ENCODE measurements at regions not wholly inside any gene's neighbourhood (a gene's known extent, or its start where the extent isn't known, plus 50 kb on each side); places are given as distances from the start of the nearest gene placed in this dataset.

DNA sequence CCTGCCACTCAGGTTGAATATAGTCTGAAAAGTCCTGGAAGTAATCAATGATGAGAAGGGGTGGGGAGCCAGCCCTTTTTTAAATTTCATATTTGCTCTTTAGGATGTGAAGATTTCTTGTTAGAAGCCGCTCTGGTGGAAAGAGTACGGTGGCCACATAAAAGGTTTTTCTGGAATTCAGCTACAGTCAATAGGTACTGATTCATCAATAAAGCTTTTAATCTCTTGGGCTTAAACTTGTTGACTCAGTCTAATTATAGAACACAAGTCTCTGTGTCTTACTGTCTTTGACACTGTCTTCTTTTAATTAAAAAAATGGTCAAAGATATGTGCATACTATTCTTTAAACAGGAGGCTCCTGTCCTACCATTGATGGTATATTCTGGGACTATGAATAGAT lies 99.9 kb upstream of the TP63 start:
- H3K27ac ChIP-seq (replicated peaks), result no peak overlapping the region
- H3K27me3 ChIP-seq (ENCODE audit: insufficient read depth, poor library complexity, severe bottlenecking), result no peaks in the 10 kb centered on the region
- TF ChIP-seq SPI1 (IDR thresholded peaks at IDR 0.05; ENCODE audit: borderline replicate concordance, low read depth) (no peak), GABPA (IDR thresholded peaks at IDR 0.05; ENCODE audit: low read depth) (no peak), POLR2AphosphoS5 (IDR thresholded peaks at IDR 0.05; ENCODE audit: low read depth) (no peak)
- TF ChIP-seq, protein P1, sequence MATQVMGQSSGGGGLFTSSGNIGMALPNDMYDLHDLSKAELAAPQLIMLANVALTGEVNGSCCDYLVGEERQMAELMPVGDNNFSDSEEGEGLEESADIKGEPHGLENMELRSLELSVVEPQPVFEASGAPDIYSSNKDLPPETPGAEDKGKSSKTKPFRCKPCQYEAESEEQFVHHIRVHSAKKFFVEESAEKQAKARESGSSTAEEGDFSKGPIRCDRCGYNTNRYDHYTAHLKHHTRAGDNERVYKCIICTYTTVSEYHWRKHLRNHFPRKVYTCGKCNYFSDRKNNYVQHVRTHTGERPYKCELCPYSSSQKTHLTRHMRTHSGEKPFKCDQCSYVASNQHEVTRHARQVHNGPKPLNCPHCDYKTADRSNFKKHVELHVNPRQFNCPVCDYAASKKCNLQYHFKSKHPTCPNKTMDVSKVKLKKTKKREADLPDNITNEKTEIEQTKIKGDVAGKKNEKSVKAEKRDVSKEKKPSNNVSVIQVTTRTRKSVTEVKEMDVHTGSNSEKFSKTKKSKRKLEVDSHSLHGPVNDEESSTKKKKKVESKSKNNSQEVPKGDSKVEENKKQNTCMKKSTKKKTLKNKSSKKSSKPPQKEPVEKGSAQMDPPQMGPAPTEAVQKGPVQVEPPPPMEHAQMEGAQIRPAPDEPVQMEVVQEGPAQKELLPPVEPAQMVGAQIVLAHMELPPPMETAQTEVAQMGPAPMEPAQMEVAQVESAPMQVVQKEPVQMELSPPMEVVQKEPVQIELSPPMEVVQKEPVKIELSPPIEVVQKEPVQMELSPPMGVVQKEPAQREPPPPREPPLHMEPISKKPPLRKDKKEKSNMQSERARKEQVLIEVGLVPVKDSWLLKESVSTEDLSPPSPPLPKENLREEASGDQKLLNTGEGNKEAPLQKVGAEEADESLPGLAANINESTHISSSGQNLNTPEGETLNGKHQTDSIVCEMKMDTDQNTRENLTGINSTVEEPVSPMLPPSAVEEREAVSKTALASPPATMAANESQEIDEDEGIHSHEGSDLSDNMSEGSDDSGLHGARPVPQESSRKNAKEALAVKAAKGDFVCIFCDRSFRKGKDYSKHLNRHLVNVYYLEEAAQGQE (IDR thresholded peaks at IDR 0.05; ENCODE audit: insufficient replicate concordance, low read depth), result no peak
- TF ChIP-seq, protein P2, sequence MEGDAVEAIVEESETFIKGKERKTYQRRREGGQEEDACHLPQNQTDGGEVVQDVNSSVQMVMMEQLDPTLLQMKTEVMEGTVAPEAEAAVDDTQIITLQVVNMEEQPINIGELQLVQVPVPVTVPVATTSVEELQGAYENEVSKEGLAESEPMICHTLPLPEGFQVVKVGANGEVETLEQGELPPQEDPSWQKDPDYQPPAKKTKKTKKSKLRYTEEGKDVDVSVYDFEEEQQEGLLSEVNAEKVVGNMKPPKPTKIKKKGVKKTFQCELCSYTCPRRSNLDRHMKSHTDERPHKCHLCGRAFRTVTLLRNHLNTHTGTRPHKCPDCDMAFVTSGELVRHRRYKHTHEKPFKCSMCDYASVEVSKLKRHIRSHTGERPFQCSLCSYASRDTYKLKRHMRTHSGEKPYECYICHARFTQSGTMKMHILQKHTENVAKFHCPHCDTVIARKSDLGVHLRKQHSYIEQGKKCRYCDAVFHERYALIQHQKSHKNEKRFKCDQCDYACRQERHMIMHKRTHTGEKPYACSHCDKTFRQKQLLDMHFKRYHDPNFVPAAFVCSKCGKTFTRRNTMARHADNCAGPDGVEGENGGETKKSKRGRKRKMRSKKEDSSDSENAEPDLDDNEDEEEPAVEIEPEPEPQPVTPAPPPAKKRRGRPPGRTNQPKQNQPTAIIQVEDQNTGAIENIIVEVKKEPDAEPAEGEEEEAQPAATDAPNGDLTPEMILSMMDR (IDR thresholded peaks at IDR 0.05; ENCODE audit: insufficient read depth, low read length), result no peak
- H3K4me3 ChIP-seq (replicated peaks; ENCODE audit: insufficient read depth, low read length), result no peak overlapping the region
- DNase-seq (ENCODE audit: low read depth in 1 of 2, low spot score in 1 of 2), result no peak

DNA sequence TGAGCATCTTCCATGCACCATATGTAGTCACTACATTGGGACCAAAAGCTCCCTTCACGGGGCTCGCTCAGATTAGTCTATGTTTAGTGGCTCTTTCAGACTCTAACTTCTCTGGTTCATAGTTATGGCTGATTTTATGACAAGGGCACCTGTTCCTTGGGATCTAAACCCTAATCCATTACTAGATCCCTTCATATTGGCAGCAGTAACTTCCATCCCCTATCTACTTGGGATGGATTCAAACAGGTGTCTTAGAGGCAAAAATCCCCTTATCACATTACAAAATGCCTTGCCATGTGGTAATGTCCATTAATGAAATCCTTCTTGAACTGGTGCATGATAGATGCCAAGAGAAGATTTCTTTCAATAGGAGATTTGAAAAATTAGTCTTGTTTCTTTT lies 96.7 kb upstream of the TP63 start:
- Histone ChIP-seq H3K27me3 (ENCODE audit: insufficient read depth, poor library complexity, severe bottlenecking) (no peaks in the 10 kb centered on the region), H3K4me3 (replicated peaks; ENCODE audit: insufficient read depth, low read length) (no peak overlapping the region), H3K27ac (replicated peaks) (no peak overlapping the region)
- TF ChIP-seq SPI1 (IDR thresholded peaks at IDR 0.05; ENCODE audit: borderline replicate concordance, low read depth) (no peak), POLR2AphosphoS5 (IDR thresholded peaks at IDR 0.05; ENCODE audit: low read depth) (no peak), GABPA (IDR thresholded peaks at IDR 0.05; ENCODE audit: low read depth) (no peak)
- TF ChIP-seq, protein P2 (IDR thresholded peaks at IDR 0.05; ENCODE audit: insufficient read depth, low read length), result no peak
- TF ChIP-seq, protein P1 (IDR thresholded peaks at IDR 0.05; ENCODE audit: insufficient replicate concordance, low read depth), result no peak
- no peak for DNase-seq (ENCODE audit: low read depth in 1 of 2, low spot score in 1 of 2)

DNA sequence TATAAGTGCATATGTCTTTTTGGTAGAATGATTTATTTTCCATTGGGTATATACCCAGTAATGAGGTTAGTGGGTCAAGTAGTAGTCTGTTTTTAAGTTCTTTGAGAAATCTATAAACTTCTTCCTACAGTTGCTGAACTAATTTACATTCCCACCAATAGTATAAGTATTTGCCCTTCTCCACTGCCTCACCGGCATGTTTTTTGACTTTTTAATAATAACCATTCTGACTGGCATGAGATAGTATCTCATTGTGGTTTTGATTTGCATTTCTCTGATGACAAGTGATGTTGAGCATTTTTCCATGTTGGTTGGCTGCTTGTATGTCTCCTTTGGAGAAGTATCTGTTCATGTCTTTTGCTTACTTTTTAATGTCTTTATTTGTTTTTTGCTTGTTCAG lies 94.1 kb upstream of the TP63 start:
- Histone ChIP-seq H3K4me3 (replicated peaks; ENCODE audit: insufficient read depth, low read length) (no peak overlapping the region), H3K27ac (replicated peaks) (no peak overlapping the region), H3K27me3 (ENCODE audit: insufficient read depth, poor library complexity, severe bottlenecking) (no peaks in the 10 kb centered on the region)
- DNase-seq (ENCODE audit: low read depth in 1 of 2, low spot score in 1 of 2), result no peak
- TF ChIP-seq POLR2AphosphoS5 (IDR thresholded peaks at IDR 0.05; ENCODE audit: low read depth), result no peak
- TF ChIP-seq, protein P2 (IDR thresholded peaks at IDR 0.05; ENCODE audit: insufficient read depth, low read length), result no peak

DNA sequence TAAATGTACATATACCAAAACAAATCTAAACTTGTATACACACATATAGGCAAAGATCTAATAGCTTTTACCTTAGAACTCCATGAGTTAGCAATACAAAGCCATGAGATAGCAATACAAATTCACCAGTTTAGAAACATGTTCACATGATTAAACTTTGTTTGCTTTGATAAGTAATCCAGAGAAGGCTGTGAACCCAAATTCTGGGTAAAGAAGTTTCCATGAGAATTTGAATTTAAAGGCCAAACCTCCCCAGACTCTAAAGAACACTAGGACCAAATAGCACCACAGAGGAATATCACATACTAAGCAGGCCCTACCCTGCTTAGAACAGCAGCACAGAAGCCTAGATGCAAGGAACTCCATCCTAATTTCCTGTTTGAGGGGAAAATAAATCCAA lies 83.7 kb upstream of the TP63 start:
- no peak for DNase-seq (ENCODE audit: low read depth in 1 of 2, low spot score in 1 of 2)
- H3K27ac ChIP-seq (replicated peaks), result no peak overlapping the region
- no peaks in the 10 kb centered on the region for H3K27me3 ChIP-seq (ENCODE audit: insufficient read depth, poor library complexity, severe bottlenecking)
- no peak overlapping the region for H3K4me3 ChIP-seq (replicated peaks; ENCODE audit: insufficient read depth, low read length)
- TF ChIP-seq SPI1 (IDR thresholded peaks at IDR 0.05; ENCODE audit: borderline replicate concordance, low read depth), result no peak
- TF ChIP-seq, protein P2 (IDR thresholded peaks at IDR 0.05; ENCODE audit: insufficient read depth, low read length), result no peak
- TF ChIP-seq, protein P1 (IDR thresholded peaks at IDR 0.05; ENCODE audit: insufficient replicate concordance, low read depth), result no peak
- TF ChIP-seq POLR2AphosphoS5 (IDR thresholded peaks at IDR 0.05; ENCODE audit: low read depth), result no peak
- TF ChIP-seq GABPA (IDR thresholded peaks at IDR 0.05; ENCODE audit: low read depth), result no peak

All from HL-60 (cell line).